GM18873 (cell line): ENCODE measurements at regions not wholly inside any gene's neighbourhood (a gene's known extent, or its start where the extent isn't known, plus 50 kb on each side); places are given as distances from the start of the nearest gene placed in this dataset.
A peak's percentile ranks its signal among the peaks of the same experiment; 100 is the strongest.
"Not testable (repeated sequence)": the region's sequence is repeated elsewhere in the genome, so short reads cannot be mapped to it uniquely, and the experiment has no call there.

Source experiments
- ATAC-seq: cut with Tn5 transposase; IDR thresholded peaks from one replicate; pipeline ENCODE4 v1.9.1; 2021; ENCODE audit warnings: mild to moderate bottlenecking, moderate library complexity, moderate number of reproducible peaks; ENCODE audit not compliant: unreplicated experiment, low FRiP score

GRCh38 chr5:89087128-89087527 is 204.1 kb upstream of the MEF2C start:
- ATAC-seq: no peak

- ATAC-seq: no peak
Measured at GRCh38 chr5:89086390-89087086, 203.6 kb upstream of the MEF2C start.

GRCh38 chr5:89083791-89084190 is 200.8 kb upstream of the MEF2C start:
- no peak for ATAC-seq

GRCh38 chr5:89081360-89081759 is 198.4 kb upstream of the MEF2C start:
- ATAC-seq: peak; percentile 67

GRCh38 chr5:89080467-89081116 is 197.6 kb upstream of the MEF2C start:
- peak; percentile 40 for ATAC-seq

GRCh38 chr5:89072842-89073672 is 190.1 kb upstream of the MEF2C start:
- no peak for ATAC-seq

- ATAC-seq: peak; percentile 44
Measured at GRCh38 chr5:89071941-89072331, 189.0 kb upstream of the MEF2C start.

GRCh38 chr5:89071101-89071940 is 188.3 kb upstream of the MEF2C start:
- peak; percentile 78 for ATAC-seq

GRCh38 chr5:89069591-89069990 is 186.6 kb upstream of the MEF2C start:
- no peak for ATAC-seq

- no peak for ATAC-seq
Measured at GRCh38 chr5:89067362-89067761, 184.4 kb upstream of the MEF2C start.

GRCh38 chr5:89065919-89066318 is 182.9 kb upstream of the MEF2C start:
- ATAC-seq: peak; percentile 82

- ATAC-seq: no peak
Measured at GRCh38 chr5:89064736-89065135, 181.8 kb upstream of the MEF2C start.

- ATAC-seq: peak; percentile 62
Measured at GRCh38 chr5:89064054-89064453, 181.1 kb upstream of the MEF2C start.

- no peak for ATAC-seq
Measured at GRCh38 chr5:89060768-89061167, 177.8 kb upstream of the MEF2C start.

GRCh38 chr5:89059274-89059673 is 176.3 kb upstream of the MEF2C start:
- no peak for ATAC-seq

- no peak for ATAC-seq
Measured at GRCh38 chr5:89055695-89056085, 172.7 kb upstream of the MEF2C start.

GRCh38 chr5:89055015-89055694 is 172.2 kb upstream of the MEF2C start:
- ATAC-seq: no peak

GRCh38 chr5:89053547-89053946 is 170.6 kb upstream of the MEF2C start:
- ATAC-seq: no peak

- ATAC-seq: not testable (repeated sequence)
Measured at GRCh38 chr5:89050062-89050461, 167.1 kb upstream of the MEF2C start.

- ATAC-seq: no peak
Measured at GRCh38 chr5:89047571-89047970, 164.6 kb upstream of the MEF2C start.
